ENCODE measurements at regions not wholly inside any gene's neighbourhood (a gene's known extent, or its start where the extent isn't known, plus 50 kb on each side); places are given as distances from the start of the nearest gene placed in this dataset.

GRCh38 chr4:57926311-57926710 lies 816.1 kb upstream of the IGFBP7 start:
- TF ChIP-seq, protein P1, sequence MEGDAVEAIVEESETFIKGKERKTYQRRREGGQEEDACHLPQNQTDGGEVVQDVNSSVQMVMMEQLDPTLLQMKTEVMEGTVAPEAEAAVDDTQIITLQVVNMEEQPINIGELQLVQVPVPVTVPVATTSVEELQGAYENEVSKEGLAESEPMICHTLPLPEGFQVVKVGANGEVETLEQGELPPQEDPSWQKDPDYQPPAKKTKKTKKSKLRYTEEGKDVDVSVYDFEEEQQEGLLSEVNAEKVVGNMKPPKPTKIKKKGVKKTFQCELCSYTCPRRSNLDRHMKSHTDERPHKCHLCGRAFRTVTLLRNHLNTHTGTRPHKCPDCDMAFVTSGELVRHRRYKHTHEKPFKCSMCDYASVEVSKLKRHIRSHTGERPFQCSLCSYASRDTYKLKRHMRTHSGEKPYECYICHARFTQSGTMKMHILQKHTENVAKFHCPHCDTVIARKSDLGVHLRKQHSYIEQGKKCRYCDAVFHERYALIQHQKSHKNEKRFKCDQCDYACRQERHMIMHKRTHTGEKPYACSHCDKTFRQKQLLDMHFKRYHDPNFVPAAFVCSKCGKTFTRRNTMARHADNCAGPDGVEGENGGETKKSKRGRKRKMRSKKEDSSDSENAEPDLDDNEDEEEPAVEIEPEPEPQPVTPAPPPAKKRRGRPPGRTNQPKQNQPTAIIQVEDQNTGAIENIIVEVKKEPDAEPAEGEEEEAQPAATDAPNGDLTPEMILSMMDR (IDR thresholded peaks at IDR 0.05; ENCODE audit: poor library complexity, severe bottlenecking): no peak
- TF ChIP-seq REST (IDR thresholded peaks at IDR 0.05; ENCODE audit: borderline replicate concordance) (no peak), EP300 (conservative IDR thresholded peaks at IDR 0.05; ENCODE audit: poor library complexity, severe bottlenecking) (no peak), EZH2 (IDR thresholded peaks at IDR 0.05; ENCODE audit: borderline replicate concordance, insufficient read depth, low read length, poor library complexity, severe bottlenecking) (no peak)
